Upper lobe of left lung (tissue), 6 donors: ENCODE measurements at regions not wholly inside any gene's neighbourhood (a gene's known extent, or its start where the extent isn't known, plus 50 kb on each side); places are given as distances from the start of the nearest gene placed in this dataset.

Experiments
- ATAC-seq, 2 donors: fragments of 200-7000 bp; cut with Tn5 transposase; one replicate each; pipeline ENCODE4 v1.9.1; 2022; ENCODE audit warnings: mild to moderate bottlenecking in 2 of 2, moderate library complexity in 2 of 2; ENCODE audit not compliant: low FRiP score in 2 of 2
- DNase-seq, 2 donors: peaks; one replicate each; pipeline ENCODE4 v3.0.0-alpha.2; 2019 to 2020
- H3K27ac ChIP-seq, 4 donors: fragments of 200-600 bp; sonication (generic); one replicate each; pipeline ENCODE4 v1.5.1; 2016 to 2019
- H3K27me3 ChIP-seq, 4 donors: fragments of 200-600 bp; sonication (generic); one replicate each; pipeline ENCODE4 v1.5.1; 2017 to 2019
- H3K36me3 ChIP-seq, 4 donors: fragments of 200-600 bp; sonication (generic); one replicate each; pipeline ENCODE4 v1.5.1; 2016 to 2019
- H3K4me1 ChIP-seq, 4 donors: fragments of 200-600 bp; sonication (generic); one replicate each; pipeline ENCODE4 v1.5.1; 2018 to 2019
- H3K4me3 ChIP-seq, 4 donors: fragments of 200-600 bp; sonication (generic); one replicate each; pipeline ENCODE4 v1.5.1; 2017 to 2019; ENCODE audit warnings: mild to moderate bottlenecking in 2 of 4, moderate library complexity in 1 of 4
- H3K9me3 ChIP-seq, 4 donors: fragments of 200-600 bp; sonication (generic); one replicate each; pipeline ENCODE4 v1.5.1; 2018 to 2019
- CTCF ChIP-seq, 6 experiments: fragments of 450-650 bp in 4 of 6; fragments of 200-600 bp in 2 of 6; sonication (generic) in 2 of 6; IDR thresholded peaks; one replicate each; pipeline ENCODE4 v1.5.1; 2016 to 2019; ENCODE audit warnings: antibody characterized with exemption in 6 of 6
- EP300 ChIP-seq, 4 donors: sonication (generic); formaldehyde crosslinking; IDR thresholded peaks; one replicate each; pipeline ENCODE4 v1.5.1; 2017; ENCODE audit warnings: antibody characterized with exemption in 4 of 4, control low read depth in 2 of 4
- POLR2A ChIP-seq, 4 donors: fragments of 450-650 bp; IDR thresholded peaks; one replicate each; pipeline ENCODE4 v1.5.1; 2016 to 2017; ENCODE audit warnings: antibody characterized with exemption in 4 of 4, mild to moderate bottlenecking in 2 of 4
- POLR2AphosphoS5 ChIP-seq, 2 donors: sonication (generic); formaldehyde crosslinking; IDR thresholded peaks; one replicate each; pipeline ENCODE4 v1.5.1; 2017; ENCODE audit warnings: antibody characterized with exemption in 2 of 2
- WGBS, 2 donors: methylation state at CpG; one replicate each; pipeline ENCODE4 v1.1.5; 2017 to 2018; 5-methylcytosine and 5-hydroxymethylcytosine counted together
- donor health status: DM: no; HTN: no; CAD: no; lungs with moderate emphysema.
- donor health status: DM: no; HTN: yes; CAD: no; lungs with severe emphysema.

GRCh38 chr1:212531796-212532195 is 76.8 kb upstream of the ATF3 start:
- no peak for DNase-seq
- no peak for ATAC-seq
- 33 to 50% methylated on average over 1 of the region's 1 CpG for WGBS, 2 donors
- Histone ChIP-seq H3K4me1 (no peaks in the 10 kb centered on the region), H3K27me3 (no peaks in the 10 kb centered on the region), H3K4me3 (no peak overlapping the region), H3K27ac (no peak overlapping the region), H3K9me3 (no peaks in the 10 kb centered on the region), H3K36me3 (no peaks in the 10 kb centered on the region)
- no peak for TF ChIP-seq EP300 (IDR thresholded peaks at IDR 0.05)
- TF ChIP-seq POLR2A (IDR thresholded peaks at IDR 0.05), result no peak
- TF ChIP-seq CTCF (IDR thresholded peaks at IDR 0.05), result no peak
- TF ChIP-seq POLR2AphosphoS5 (IDR thresholded peaks at IDR 0.05), result no peak

- H3K27ac ChIP-seq, result no peak overlapping the region
- H3K4me1 ChIP-seq, result no peaks in the 10 kb centered on the region
- TF ChIP-seq POLR2A (IDR thresholded peaks at IDR 0.05) (no peak), CTCF (IDR thresholded peaks at IDR 0.05) (no peak), POLR2AphosphoS5 (IDR thresholded peaks at IDR 0.05) (no peak), EP300 (IDR thresholded peaks at IDR 0.05) (no peak)
- DNase-seq, result no peak
- 79 to 87% methylated on average over 6 of the region's 6 CpGs for WGBS, 2 donors
- H3K4me3 ChIP-seq, result no peak overlapping the region
- no peaks in the 10 kb centered on the region for H3K27me3 ChIP-seq
- no peak for ATAC-seq
- no peaks in the 10 kb centered on the region for H3K36me3 ChIP-seq
- H3K9me3 ChIP-seq, result peaks cover 0 to 5% (median 2%) of the 10 kb centered on the region in 4 donors
These were observed 76.0 kb upstream of the ATF3 start for GRCh38 chr1:212532469-212533147.

GRCh38 chr1:212533148-212533517 is 75.4 kb upstream of the ATF3 start:
- TF ChIP-seq POLR2A (IDR thresholded peaks at IDR 0.05) (no peak), CTCF (IDR thresholded peaks at IDR 0.05) (no peak), EP300 (IDR thresholded peaks at IDR 0.05) (no peak), POLR2AphosphoS5 (IDR thresholded peaks at IDR 0.05) (no peak)
- Histone ChIP-seq H3K27ac (no peak overlapping the region), H3K4me3 (no peak overlapping the region), H3K4me1 (no peaks in the 10 kb centered on the region), H3K36me3 (no peaks in the 10 kb centered on the region), H3K9me3 (peaks cover 0 to 7% (median 4%) of the 10 kb centered on the region in 4 donors), H3K27me3 (no peaks in the 10 kb centered on the region)
- ATAC-seq (no peak), DNase-seq (no peak)
- 93 to 95% methylated on average over 3 of the region's 3 CpGs for WGBS, 2 donors

- Histone ChIP-seq H3K9me3 (peaks cover 0 to 8% (median 5%) of the 10 kb centered on the region in 4 donors), H3K27me3 (no peaks in the 10 kb centered on the region), H3K27ac (no peak overlapping the region), H3K36me3 (no peaks in the 10 kb centered on the region), H3K4me1 (no peaks in the 10 kb centered on the region), H3K4me3 (no peak overlapping the region)
- WGBS, 2 donors, result 88 to 95% methylated on average over 6 of the region's 6 CpGs
- TF ChIP-seq POLR2A (IDR thresholded peaks at IDR 0.05), result no peak
- no peak for TF ChIP-seq CTCF (IDR thresholded peaks at IDR 0.05)
- no peak for TF ChIP-seq POLR2AphosphoS5 (IDR thresholded peaks at IDR 0.05)
- TF ChIP-seq EP300 (IDR thresholded peaks at IDR 0.05), result no peak
- ATAC-seq (no peak), DNase-seq (no peak)
These were observed 72.0 kb upstream of the ATF3 start for GRCh38 chr1:212536586-212536985.

GRCh38 chr1:212537610-212538009 is 71.0 kb upstream of the ATF3 start:
- ATAC-seq, result no peak

More at GRCh38 chr1:212537610-212538009, 71.0 kb upstream of the ATF3 start:
- Histone ChIP-seq H3K9me3 (peaks cover 0 to 8% (median 5%) of the 10 kb centered on the region in 4 donors), H3K36me3 (no peaks in the 10 kb centered on the region), H3K4me1 (no peaks in the 10 kb centered on the region), H3K27me3 (no peaks in the 10 kb centered on the region), H3K4me3 (no peak overlapping the region), H3K27ac (no peak overlapping the region)
- WGBS, 2 donors, result 0 to 93% methylated on average over 1 of the region's 1 CpG
- TF ChIP-seq EP300 (IDR thresholded peaks at IDR 0.05) (no peak), POLR2AphosphoS5 (IDR thresholded peaks at IDR 0.05) (no peak), POLR2A (IDR thresholded peaks at IDR 0.05) (no peak), CTCF (IDR thresholded peaks at IDR 0.05) (no peak)
- DNase-seq, result no peak
